CD14-positive monocyte (primary cell): ENCODE measurements at regions not wholly inside any gene's neighbourhood (a gene's known extent, or its start where the extent isn't known, plus 50 kb on each side); places are given as distances from the start of the nearest gene placed in this dataset.

ENCODE experiments used
- DNase-seq, 3 donors: peaks; one replicate each; pipeline ENCODE4 v3.0.0-alpha.2; 2011 to 2022
- H2AFZ ChIP-seq: 2 replicates; pipeline ENCODE4 v1.6.0; 2012; ENCODE audit warnings: mild to moderate bottlenecking, low read depth, low read length, inconsistent platforms; ENCODE audit not compliant: insufficient read depth, poor library complexity, severe bottlenecking
- H3K27ac ChIP-seq, 2 donors: 1 replicate in 1 of 2; 2 replicates in 1 of 2; pipeline ENCODE4 v1.5.1; 2012 to 2013; ENCODE audit warnings: low read length in 2 of 2, control low read depth in 1 of 2, inconsistent platforms in 1 of 2, low read depth in 1 of 2, mild to moderate bottlenecking in 1 of 2
- H3K27me3 ChIP-seq, 2 donors: one replicate each; pipeline versions ENCODE4 v1.6.0 to v1.6.1; 2011 to 2013; ENCODE audit warnings: low read length in 2 of 2; ENCODE audit not compliant: control insufficient read depth in 2 of 2, insufficient read depth in 2 of 2
- H3K36me3 ChIP-seq, 2 donors: replicated peaks in 1 of 2; 1 replicate in 1 of 2; 2 replicates in 1 of 2; pipeline versions ENCODE4 v1.5.1 to v1.6.1; 2012 to 2013; ENCODE audit warnings: low read length in 2 of 2, control low read depth in 1 of 2, inconsistent platforms in 1 of 2, mild to moderate bottlenecking in 1 of 2; ENCODE audit not compliant: insufficient read depth in 2 of 2, control insufficient read depth in 1 of 2
- H3K4me1 ChIP-seq, 2 donors: 1 replicate in 1 of 2; 2 replicates in 1 of 2; pipeline versions ENCODE4 v1.5.1 to v1.6.1; 2012 to 2013; ENCODE audit warnings: low read length in 2 of 2, control low read depth in 1 of 2, inconsistent platforms in 1 of 2, mild to moderate bottlenecking in 1 of 2, moderate library complexity in 1 of 2; ENCODE audit not compliant: insufficient read depth in 2 of 2, control insufficient read depth in 1 of 2
- H3K4me2 ChIP-seq: replicated peaks from 2 replicates; pipeline ENCODE3; 2012; ENCODE audit warnings: low read length, moderate library complexity, mild to moderate bottlenecking; ENCODE audit not compliant: poor library complexity, severe bottlenecking; ENCODE audit errors: extremely low read depth
- H3K4me3 ChIP-seq, 3 experiments: fragments of 200-600 bp in 1 of 3; sonication (generic) in 1 of 3; replicated peaks in 1 of 3; 1 replicate in 2 of 3; 2 replicates in 1 of 3; pipeline ENCODE4 v1.5.1; 2011 to 2013; ENCODE audit warnings: low read length in 3 of 3, mild to moderate bottlenecking in 3 of 3, control low read depth in 2 of 3, low read depth in 2 of 3, inconsistent platforms in 1 of 3, moderate library complexity in 1 of 3
- H3K79me2 ChIP-seq: 2 replicates; pipeline ENCODE4 v1.6.0; 2012; ENCODE audit warnings: mild to moderate bottlenecking, control low read depth, inconsistent platforms, low read length, moderate library complexity; ENCODE audit not compliant: insufficient read depth
- H3K9ac ChIP-seq: 2 replicates; pipeline ENCODE4 v1.6.0; 2017; ENCODE audit warnings: low read length, mild to moderate bottlenecking; ENCODE audit not compliant: insufficient read depth, poor library complexity, severe bottlenecking
- H3K9me3 ChIP-seq, 2 donors: replicated peaks in 1 of 2; 1 replicate in 1 of 2; 2 replicates in 1 of 2; pipeline versions ENCODE4 v1.5.1 to v1.6.1; 2012 to 2013; ENCODE audit warnings: low read length in 2 of 2, control low read depth in 1 of 2; ENCODE audit not compliant: control insufficient read depth in 1 of 2, insufficient read depth in 1 of 2
- H4K20me1 ChIP-seq: 2 replicates; pipeline ENCODE4 v1.6.0; 2012; ENCODE audit warnings: mild to moderate bottlenecking, low read length, control low read depth, moderate library complexity; ENCODE audit not compliant: insufficient read depth
- H3K27ac Mint-ChIP-seq, 7 donors: one replicate each; pipeline ENCODE4 v1.8.0; 2020; ENCODE audit warnings: mild to moderate bottlenecking in 7 of 7, mixed read lengths in 7 of 7, moderate library complexity in 6 of 7, inconsistent platforms in 2 of 7
- H3K27me3 Mint-ChIP-seq, 3 donors: one replicate each; pipeline ENCODE4 v1.8.0; 2021 to 2022; ENCODE audit warnings: low read depth in 3 of 3, mild to moderate bottlenecking in 3 of 3, mixed read lengths in 3 of 3, moderate library complexity in 3 of 3, inconsistent platforms in 1 of 3
- H3K36me3 Mint-ChIP-seq, 2 donors: one replicate each; pipeline ENCODE4 v1.8.0; 2020; ENCODE audit warnings: mixed read lengths in 2 of 2, inconsistent platforms in 1 of 2, mild to moderate bottlenecking in 1 of 2
- H3K4me1 Mint-ChIP-seq: one replicate; pipeline ENCODE4 v1.8.0; 2020; ENCODE audit warnings: mild to moderate bottlenecking, mixed read lengths
- H3K4me3 Mint-ChIP-seq, 2 donors: one replicate each; pipeline ENCODE4 v1.8.0; 2020; ENCODE audit warnings: mild to moderate bottlenecking in 2 of 2, mixed read lengths in 2 of 2, moderate library complexity in 1 of 2
- H3K9me3 Mint-ChIP-seq, 7 donors: one replicate each; pipeline ENCODE4 v1.8.0; 2020 to 2022; ENCODE audit warnings: mixed read lengths in 7 of 7, mild to moderate bottlenecking in 6 of 7, moderate library complexity in 6 of 7, inconsistent platforms in 2 of 7
- CTCF ChIP-seq: fragments of 200-600 bp; IDR thresholded peaks from one replicate; pipeline ENCODE4 v1.8.0; 2022; ENCODE audit warnings: antibody characterized with exemption, mild to moderate bottlenecking
- WGBS: methylation state at CpG from one replicate; pipeline ENCODE4 v1.1.5; 2013; ENCODE audit warnings: missing lambda C conversion rate; ENCODE audit not compliant: insufficient coverage; 5-methylcytosine and 5-hydroxymethylcytosine counted together
- intact Hi-C, 2 donors: fragments of 100-400 bp; cut with micrococcal nuclease; formaldehyde crosslinking; loops; one replicate each; pipeline versions ENCODE4 v1.15.0 to v1.15.1; 2023

- H3K4me2 ChIP-seq: no peak overlapping the region
- peaks cover 0 to 3% of the 10 kb centered on the region in 2 donors for H3K9me3 ChIP-seq
- peaks cover 0 to 4% (median 0%) of the 10 kb centered on the region in 7 donors for H3K9me3 Mint-ChIP-seq
- no peaks in the 10 kb centered on the region for H3K27me3 ChIP-seq
- H3K4me1 Mint-ChIP-seq: no peaks in the 10 kb centered on the region
- no peaks in the 10 kb centered on the region for H3K36me3 Mint-ChIP-seq
- no peaks in the 10 kb centered on the region for H3K27me3 Mint-ChIP-seq
- no peak overlapping the region for H2AFZ ChIP-seq
- no peak overlapping the region for H3K9ac ChIP-seq
- intact Hi-C loops: no loop called here
- no peak for TF ChIP-seq CTCF
- H3K36me3 ChIP-seq: no peaks in the 10 kb centered on the region
- DNase-seq: no peak
- no peak overlapping the region for H3K4me3 Mint-ChIP-seq
- H3K79me2 ChIP-seq: no peaks in the 10 kb centered on the region
- no peak overlapping the region for H3K4me3 ChIP-seq
- H3K4me1 ChIP-seq: no peaks in the 10 kb centered on the region
- WGBS: no CpG with 5 or more reads among the region's 2 CpGs
- no peak overlapping the region for H3K27ac ChIP-seq
- H4K20me1 ChIP-seq: no peaks in the 10 kb centered on the region
- H3K27ac Mint-ChIP-seq: no peak overlapping the region
These were observed 516.3 kb upstream of the CADM2 start for GRCh38 chr3:84442533-84442932.

GRCh38 chr3:84444726-84445521 is 513.9 kb upstream of the CADM2 start:
- Histone ChIP-seq H3K9me3 (peaks cover 0 to 3% of the 10 kb centered on the region in 2 donors), H3K4me2 (no peak overlapping the region), H3K79me2 (no peaks in the 10 kb centered on the region), H3K27ac (no peak overlapping the region), H3K9ac (no peak overlapping the region), H3K36me3 (no peaks in the 10 kb centered on the region), H4K20me1 (no peaks in the 10 kb centered on the region), H3K27me3 (no peaks in the 10 kb centered on the region), H2AFZ (no peak overlapping the region), H3K4me1 (no peaks in the 10 kb centered on the region), H3K4me3 (no peak overlapping the region)
- Mint-ChIP-seq H3K9me3 (peaks cover 0 to 4% (median 0%) of the 10 kb centered on the region in 7 donors), H3K36me3 (no peaks in the 10 kb centered on the region), H3K27ac (no peak overlapping the region), H3K27me3 (no peaks in the 10 kb centered on the region), H3K4me3 (no peak overlapping the region), H3K4me1 (no peaks in the 10 kb centered on the region)
- intact Hi-C loops: no loop called here
- WGBS: no CpG with 5 or more reads among the region's 6 CpGs
- DNase-seq: no peak
- no peak for TF ChIP-seq CTCF
